OCI-LY7 (cell line): ENCODE measurements at regions not wholly inside any gene's neighbourhood (a gene's known extent, or its start where the extent isn't known, plus 50 kb on each side); places are given as distances from the start of the nearest gene placed in this dataset.

Experiments
- BruUV-seq: library from RNA; stranded (reverse); fragments of 400-500 nt; replicated peaks from 2 replicates; lab custom pipeline; 2021; lab: Mats Ljungman, UMichigan
- CTCF ChIA-PET: fragments of 300-600 bp; sonication (Branson Sonifier 250); formaldehyde crosslinking; loops from one replicate; lab custom pipeline; 2022; ENCODE audit warnings: antibody characterized with exemption; ENCODE audit not compliant: unreplicated experiment; lab: Charles Lee
- POLR2A ChIA-PET: fragments of 300-600 bp; sonication (Branson Sonifier 250); formaldehyde crosslinking; loops from one replicate; lab custom pipeline; 2022; ENCODE audit warnings: antibody characterized with exemption; lab: Charles Lee
- DNase-seq: peaks from one replicate; pipeline ENCODE4 v3.0.0-alpha.2; 2015; ENCODE audit warnings: low spot score
- H2AFZ ChIP-seq: fragments of 200-600 bp; sonication (generic), shearing (Covaris generic); 2 replicates; pipeline ENCODE4 v1.6.1; 2014; ENCODE audit warnings: mild to moderate bottlenecking, antibody characterized with exemption, low read length, moderate library complexity
- H3K27ac ChIP-seq: fragments of 200-600 bp; sonication (generic); 2 replicates; pipeline ENCODE4 v1.5.1; 2014; ENCODE audit warnings: mixed run types, low read depth, mild to moderate bottlenecking, moderate library complexity, low read length, inconsistent platforms; ENCODE audit not compliant: poor library complexity, severe bottlenecking
- H3K36me3 ChIP-seq: fragments of 200-600 bp; sonication (generic); 2 replicates; pipeline ENCODE4 v1.6.1; 2014; ENCODE audit warnings: mild to moderate bottlenecking, antibody characterized with exemption, low read length, moderate library complexity, mixed read lengths; ENCODE audit not compliant: insufficient read depth
- H3K4me1 ChIP-seq: fragments of 200-600 bp; sonication (generic); 2 replicates; pipeline ENCODE4 v1.5.1; 2014; ENCODE audit warnings: mild to moderate bottlenecking, low read length; ENCODE audit not compliant: insufficient read depth, poor library complexity, severe bottlenecking
- H3K4me2 ChIP-seq: fragments of 200-600 bp; sonication (generic); 2 replicates; pipeline ENCODE4 v1.6.1; 2014; ENCODE audit warnings: mild to moderate bottlenecking, low read length
- H3K4me3 ChIP-seq: fragments of 200-600 bp; sonication (generic); 2 replicates; pipeline ENCODE4 v1.5.1; 2014; ENCODE audit warnings: mild to moderate bottlenecking, low read depth, low read length; ENCODE audit not compliant: poor library complexity, severe bottlenecking
- H3K79me2 ChIP-seq: fragments of 200-600 bp; sonication (generic); 2 replicates; pipeline ENCODE4 v1.6.1; 2016; ENCODE audit warnings: low read depth, mild to moderate bottlenecking, low read length, moderate library complexity, mixed read lengths; ENCODE audit not compliant: insufficient read depth
- H3K9me2 ChIP-seq: fragments of 200-600 bp; sonication (generic); 2 replicates; pipeline ENCODE4 v1.6.1; 2016; ENCODE audit warnings: mild to moderate bottlenecking, low read length, mixed read lengths; ENCODE audit not compliant: insufficient read depth
- H3K9me3 ChIP-seq: fragments of 200-600 bp; sonication (generic); 2 replicates; pipeline ENCODE4 v1.6.1; 2014; ENCODE audit warnings: mild to moderate bottlenecking, mixed run types, low read length, mixed read lengths
- H4K20me1 ChIP-seq: fragments of 200-600 bp; sonication (generic); 2 replicates; pipeline ENCODE4 v1.6.1; 2014; ENCODE audit warnings: mild to moderate bottlenecking, antibody characterized with exemption, low read length, moderate library complexity, mixed read lengths; ENCODE audit not compliant: insufficient read depth
- EZH2phosphoT487 ChIP-seq: fragments of 200-600 bp; sonication (generic); IDR thresholded peaks from 2 replicates; pipeline ENCODE4 v1.6.1; 2018; ENCODE audit warnings: low read depth, borderline replicate concordance, mild to moderate bottlenecking, mixed run types, antibody characterized with exemption, low read length, moderate library complexity, mixed read lengths
- intact Hi-C: fragments of 100-400 bp; cut with micrococcal nuclease; formaldehyde crosslinking; loops from one replicate; pipeline ENCODE4 v1.10.0; 2022; ENCODE audit not compliant: unreplicated experiment
- TF ChIP-seq, protein P1 (sequence below): fragments of 200-600 bp; sonication (generic); conservative IDR thresholded peaks from 2 replicates; pipeline ENCODE4 v1.5.1; 2014; ENCODE audit warnings: mild to moderate bottlenecking, antibody characterized with exemption, low read length, moderate library complexity, mixed read lengths

DNA sequence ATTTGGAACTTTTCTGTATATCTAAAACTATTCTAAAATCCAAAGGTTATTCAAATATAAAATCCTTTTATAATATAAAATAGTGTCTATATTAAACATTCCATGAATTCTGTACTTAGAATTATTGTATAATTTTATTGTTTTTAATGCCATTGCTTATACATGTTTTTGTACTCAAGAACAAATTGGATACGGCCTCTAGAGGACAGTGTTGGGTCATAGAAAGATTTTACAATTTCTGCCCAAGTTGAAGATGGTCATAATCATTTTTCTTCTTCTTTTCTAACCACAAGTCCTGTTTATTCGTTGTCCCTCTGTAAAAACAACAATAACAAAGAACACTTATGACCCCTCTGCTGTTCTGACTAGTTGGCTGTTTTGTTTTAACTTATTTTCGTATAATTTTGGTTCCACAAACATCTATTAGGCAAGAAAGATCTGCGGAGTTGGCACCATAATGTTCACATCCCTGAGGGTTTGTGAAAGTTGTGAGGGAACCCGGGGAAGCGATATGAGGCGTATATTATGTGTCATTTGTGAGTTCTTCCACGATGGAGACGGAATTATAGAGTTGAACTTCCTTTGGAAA lies 75.7 kb upstream of the KIF26B start:
- CTCF ChIA-PET, result no interaction called here
- no peak overlapping the region for H3K4me2 ChIP-seq
- peak; percentile 15 for DNase-seq
- H3K9me3 ChIP-seq, result no peaks in the 10 kb centered on the region
- no peaks in the 10 kb centered on the region for H3K4me1 ChIP-seq
- intact Hi-C loops, result no loop called here
- POLR2A ChIA-PET, result interaction anchor here (0.6 kb wide), 1 partner anchor 20 kb away, joined by 3 read pairs; no protein-coding TSS in a partner anchor
- H4K20me1 ChIP-seq, result no peaks in the 10 kb centered on the region
- no peak overlapping the region for H2AFZ ChIP-seq
- no peak overlapping the region for H3K27ac ChIP-seq
- no peaks in the 10 kb centered on the region for H3K9me2 ChIP-seq
- H3K4me3 ChIP-seq, result no peak overlapping the region
- no peaks in the 10 kb centered on the region for H3K36me3 ChIP-seq
- H3K79me2 ChIP-seq, result no peaks in the 10 kb centered on the region
- no TSS peak for BruUV-seq
- TF ChIP-seq, protein P1, sequence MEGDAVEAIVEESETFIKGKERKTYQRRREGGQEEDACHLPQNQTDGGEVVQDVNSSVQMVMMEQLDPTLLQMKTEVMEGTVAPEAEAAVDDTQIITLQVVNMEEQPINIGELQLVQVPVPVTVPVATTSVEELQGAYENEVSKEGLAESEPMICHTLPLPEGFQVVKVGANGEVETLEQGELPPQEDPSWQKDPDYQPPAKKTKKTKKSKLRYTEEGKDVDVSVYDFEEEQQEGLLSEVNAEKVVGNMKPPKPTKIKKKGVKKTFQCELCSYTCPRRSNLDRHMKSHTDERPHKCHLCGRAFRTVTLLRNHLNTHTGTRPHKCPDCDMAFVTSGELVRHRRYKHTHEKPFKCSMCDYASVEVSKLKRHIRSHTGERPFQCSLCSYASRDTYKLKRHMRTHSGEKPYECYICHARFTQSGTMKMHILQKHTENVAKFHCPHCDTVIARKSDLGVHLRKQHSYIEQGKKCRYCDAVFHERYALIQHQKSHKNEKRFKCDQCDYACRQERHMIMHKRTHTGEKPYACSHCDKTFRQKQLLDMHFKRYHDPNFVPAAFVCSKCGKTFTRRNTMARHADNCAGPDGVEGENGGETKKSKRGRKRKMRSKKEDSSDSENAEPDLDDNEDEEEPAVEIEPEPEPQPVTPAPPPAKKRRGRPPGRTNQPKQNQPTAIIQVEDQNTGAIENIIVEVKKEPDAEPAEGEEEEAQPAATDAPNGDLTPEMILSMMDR, result peak; percentile 83
- TF ChIP-seq EZH2phosphoT487, result no peak

DNA sequence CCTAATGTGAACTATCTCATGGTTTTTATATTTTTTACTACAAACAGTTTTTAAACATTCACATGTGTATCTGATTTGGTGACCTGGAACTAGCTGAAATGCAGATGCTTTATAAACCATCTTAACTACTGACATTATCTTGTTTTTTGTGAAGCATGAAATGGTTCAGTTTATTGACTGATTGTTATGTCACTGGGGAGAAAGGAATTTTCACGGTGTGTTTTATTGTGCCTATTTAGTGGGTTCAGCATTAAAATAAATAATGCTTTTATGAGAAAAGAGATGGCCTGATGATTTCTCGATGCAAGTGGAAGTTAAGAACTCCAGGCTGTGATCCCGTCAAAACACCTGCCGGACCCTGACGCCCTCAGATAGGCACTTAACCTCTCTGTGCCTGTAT lies 79.9 kb upstream of the KIF26B start:
- intact Hi-C loops, result no loop called here
- no peak for TF ChIP-seq EZH2phosphoT487
- TF ChIP-seq, protein P1, result no peak
- H4K20me1 ChIP-seq, result no peaks in the 10 kb centered on the region
- POLR2A ChIA-PET, result no interaction called here
- no peaks in the 10 kb centered on the region for H3K36me3 ChIP-seq
- H3K4me3 ChIP-seq, result no peak overlapping the region
- BruUV-seq, result no TSS peak
- H2AFZ ChIP-seq, result no peak overlapping the region
- H3K27ac ChIP-seq, result no peak overlapping the region
- H3K79me2 ChIP-seq, result no peaks in the 10 kb centered on the region
- no peaks in the 10 kb centered on the region for H3K4me1 ChIP-seq
- no peaks in the 10 kb centered on the region for H3K9me2 ChIP-seq
- peaks cover 4% of the 10 kb centered on the region; the same call in 1 of the 2 replicates for H3K9me3 ChIP-seq
- H3K4me2 ChIP-seq, result no peak overlapping the region
- DNase-seq, result no peak
- CTCF ChIA-PET, result no interaction called here

- CTCF ChIA-PET, result no interaction called here
- intact Hi-C loops, result no loop called here
- H3K9me2 ChIP-seq, result no peaks in the 10 kb centered on the region
- no peak for DNase-seq
- TF ChIP-seq, protein P1, result no peak
- TF ChIP-seq EZH2phosphoT487, result no peak
- BruUV-seq, result no TSS peak
- H2AFZ ChIP-seq, result no peak overlapping the region
- H3K4me3 ChIP-seq, result no peak overlapping the region
- H3K4me2 ChIP-seq, result no peak overlapping the region
- POLR2A ChIA-PET, result interaction anchor here (0.7 kb wide), 1 partner anchor 73 kb away, joined by 3 read pairs; no protein-coding TSS in a partner anchor
- H3K79me2 ChIP-seq, result no peaks in the 10 kb centered on the region
- no peaks in the 10 kb centered on the region for H3K4me1 ChIP-seq
- peaks cover 4% of the 10 kb centered on the region; the same call in 1 of the 2 replicates for H3K9me3 ChIP-seq
- no peaks in the 10 kb centered on the region for H4K20me1 ChIP-seq
- no peaks in the 10 kb centered on the region for H3K36me3 ChIP-seq
- no peak overlapping the region for H3K27ac ChIP-seq
Observed at GRCh38 chr1:245074232-245074747, 80.5 kb upstream of the KIF26B start.
